Upper lobe of left lung (tissue), 4 donors: ENCODE measurements at regions not wholly inside any gene's neighbourhood (a gene's known extent, or its start where the extent isn't known, plus 50 kb on each side); places are given as distances from the start of the nearest gene placed in this dataset.

Source experiments
- EP300 ChIP-seq, 4 donors: sonication (generic); formaldehyde crosslinking; IDR thresholded peaks; one replicate each; pipeline ENCODE4 v1.5.1; 2017; ENCODE audit warnings: antibody characterized with exemption in 4 of 4, control low read depth in 2 of 4
- POLR2A ChIP-seq, 4 donors: fragments of 450-650 bp; IDR thresholded peaks; one replicate each; pipeline ENCODE4 v1.5.1; 2016 to 2017; ENCODE audit warnings: antibody characterized with exemption in 4 of 4, mild to moderate bottlenecking in 2 of 4
- POLR2AphosphoS5 ChIP-seq, 2 donors: sonication (generic); formaldehyde crosslinking; IDR thresholded peaks; one replicate each; pipeline ENCODE4 v1.5.1; 2017; ENCODE audit warnings: antibody characterized with exemption in 2 of 2
- TF ChIP-seq, protein P1 (sequence below), 6 experiments: fragments of 450-650 bp in 4 of 6; fragments of 200-600 bp in 2 of 6; sonication (generic) in 2 of 6; IDR thresholded peaks; one replicate each; pipeline ENCODE4 v1.5.1; 2016 to 2019; ENCODE audit warnings: antibody characterized with exemption in 6 of 6

DNA sequence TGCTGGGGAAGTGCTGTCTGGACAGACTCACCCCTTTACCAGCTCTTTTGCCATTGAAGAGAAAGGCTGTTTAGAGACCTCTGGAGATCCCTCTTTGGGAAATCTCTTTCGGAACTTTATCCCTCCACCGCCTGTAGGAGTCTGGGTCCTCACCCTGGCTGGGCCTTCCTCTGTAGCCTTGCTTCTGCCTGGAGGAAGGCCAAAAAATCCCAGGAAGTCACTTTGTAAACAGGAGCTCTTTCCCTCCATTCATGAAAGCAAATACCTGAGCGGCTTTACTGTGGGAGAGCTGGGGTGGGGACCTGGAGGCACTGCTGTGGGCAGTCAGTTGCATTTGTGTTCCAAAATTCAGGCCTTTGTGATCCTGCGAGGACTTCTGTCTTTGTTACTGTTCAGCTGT lies 126.2 kb downstream of the KLF6 start:
- TF ChIP-seq, protein P1, sequence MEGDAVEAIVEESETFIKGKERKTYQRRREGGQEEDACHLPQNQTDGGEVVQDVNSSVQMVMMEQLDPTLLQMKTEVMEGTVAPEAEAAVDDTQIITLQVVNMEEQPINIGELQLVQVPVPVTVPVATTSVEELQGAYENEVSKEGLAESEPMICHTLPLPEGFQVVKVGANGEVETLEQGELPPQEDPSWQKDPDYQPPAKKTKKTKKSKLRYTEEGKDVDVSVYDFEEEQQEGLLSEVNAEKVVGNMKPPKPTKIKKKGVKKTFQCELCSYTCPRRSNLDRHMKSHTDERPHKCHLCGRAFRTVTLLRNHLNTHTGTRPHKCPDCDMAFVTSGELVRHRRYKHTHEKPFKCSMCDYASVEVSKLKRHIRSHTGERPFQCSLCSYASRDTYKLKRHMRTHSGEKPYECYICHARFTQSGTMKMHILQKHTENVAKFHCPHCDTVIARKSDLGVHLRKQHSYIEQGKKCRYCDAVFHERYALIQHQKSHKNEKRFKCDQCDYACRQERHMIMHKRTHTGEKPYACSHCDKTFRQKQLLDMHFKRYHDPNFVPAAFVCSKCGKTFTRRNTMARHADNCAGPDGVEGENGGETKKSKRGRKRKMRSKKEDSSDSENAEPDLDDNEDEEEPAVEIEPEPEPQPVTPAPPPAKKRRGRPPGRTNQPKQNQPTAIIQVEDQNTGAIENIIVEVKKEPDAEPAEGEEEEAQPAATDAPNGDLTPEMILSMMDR (IDR thresholded peaks at IDR 0.05): no peak
- no peak for TF ChIP-seq EP300 (IDR thresholded peaks at IDR 0.05)
- TF ChIP-seq POLR2A (IDR thresholded peaks at IDR 0.05): no peak
- TF ChIP-seq POLR2AphosphoS5 (IDR thresholded peaks at IDR 0.05): no peak
